ENCODE measurements at regions not wholly inside any gene's neighbourhood (a gene's known extent, or its start where the extent isn't known, plus 50 kb on each side); places are given as distances from the start of the nearest gene placed in this dataset.

DNA sequence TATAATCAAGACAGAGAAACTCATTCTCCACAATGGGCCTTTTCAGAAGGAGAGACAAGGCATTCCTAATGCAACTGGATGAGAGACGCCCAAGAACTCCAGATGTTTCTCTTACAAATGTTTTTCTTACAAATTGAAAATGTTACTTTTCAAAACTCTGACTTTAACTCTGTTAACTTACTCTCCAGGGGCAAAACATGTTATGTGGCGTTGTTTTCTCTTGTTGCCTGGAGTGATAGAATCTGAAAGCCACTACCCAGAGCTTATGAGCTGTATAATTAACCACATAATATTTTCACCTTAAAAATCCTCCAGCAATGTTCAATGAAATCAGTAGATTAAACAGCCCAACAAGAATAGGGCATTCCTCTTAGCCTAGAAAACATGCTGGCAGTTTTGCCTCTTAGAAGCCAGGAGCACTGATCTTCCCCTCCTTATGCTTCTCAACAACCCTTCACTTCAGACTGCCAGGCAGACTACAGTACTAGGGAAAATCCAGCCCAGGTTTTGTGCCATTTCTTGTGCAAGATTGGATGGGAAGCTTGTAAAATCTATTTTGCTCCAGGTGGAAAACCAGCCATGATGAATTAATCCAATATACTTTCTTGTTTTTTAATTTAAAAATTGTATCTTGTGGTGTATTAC is 186.7 kb upstream of the GADL1 start:
- Histone ChIP-seq H3K9ac (no peak overlapping the region), H2AFZ (replicated peaks) (no peak overlapping the region), H3F3A (ENCODE audit: low read depth) (no peaks in the 10 kb centered on the region), H3K79me2 (ENCODE audit: low read depth) (no peaks in the 10 kb centered on the region), H3K36me3 (no peaks in the 10 kb centered on the region), H4K20me1 (ENCODE audit: low read depth) (no peaks in the 10 kb centered on the region), H3K27ac (no peak overlapping the region), H3K4me1 (peaks cover 9% of the 10 kb centered on the region), H3K27me3 (no peaks in the 10 kb centered on the region), H3K4me2 (no peak overlapping the region), H3K4me3 (no peak overlapping the region), H3K9me3 (ENCODE audit: low read depth) (no peaks in the 10 kb centered on the region)
- no peak for DNase-seq (ENCODE audit: low spot score)
- peaks cover 3% of the 10 kb centered on the region for H3K27me3 Mint-ChIP-seq (ENCODE audit: insufficient read depth, low read depth)
- H3K36me3 Mint-ChIP-seq: no peaks in the 10 kb centered on the region
- no peak overlapping the region for H3K27ac Mint-ChIP-seq
- H3K4me1 Mint-ChIP-seq: peaks cover 10% of the 10 kb centered on the region
- no peak overlapping the region for H3K4me3 Mint-ChIP-seq
- TF ChIP-seq EZH2 (IDR thresholded peaks at IDR 0.05): no peak
- H3K9me3 Mint-ChIP-seq: no peaks in the 10 kb centered on the region

DNA sequence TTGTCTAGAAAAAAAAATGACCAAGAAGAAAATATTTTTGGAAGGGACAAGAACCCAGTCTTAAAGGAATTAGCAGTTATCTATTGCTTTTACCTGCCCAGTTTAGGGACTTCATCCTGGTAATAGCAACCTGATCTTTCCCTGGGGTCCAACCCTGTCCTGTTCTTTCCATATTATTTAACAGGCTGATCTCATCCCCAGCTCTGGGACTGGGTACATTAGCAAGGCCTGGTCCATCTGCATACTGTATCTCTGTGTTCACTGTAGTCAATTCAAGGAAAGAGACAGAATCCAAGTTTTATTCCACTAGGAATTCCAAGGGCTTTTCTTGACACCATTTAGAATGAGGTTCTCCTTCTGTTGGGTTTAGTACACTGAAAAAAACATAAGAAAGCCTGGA is 191.7 kb upstream of the GADL1 start:
- no peak overlapping the region for H3K4me3 ChIP-seq
- H2AFZ ChIP-seq (replicated peaks): no peak overlapping the region
- Mint-ChIP-seq H3K4me3 (no peak overlapping the region), H3K9me3 (no peaks in the 10 kb centered on the region), H3K27me3 (ENCODE audit: insufficient read depth, low read depth) (peaks cover 3% of the 10 kb centered on the region), H3K36me3 (no peaks in the 10 kb centered on the region), H3K4me1 (no peaks in the 10 kb centered on the region), H3K27ac (no peak overlapping the region)
- DNase-seq (ENCODE audit: low spot score): no peak
- no peak overlapping the region for H3K27ac ChIP-seq
- H3K9me3 ChIP-seq (ENCODE audit: low read depth): no peaks in the 10 kb centered on the region
- no peaks in the 10 kb centered on the region for H3F3A ChIP-seq (ENCODE audit: low read depth)
- no peaks in the 10 kb centered on the region for H3K27me3 ChIP-seq
- H3K4me2 ChIP-seq: no peak overlapping the region
- TF ChIP-seq EZH2 (IDR thresholded peaks at IDR 0.05) (no peak), EZH2phosphoT487 (IDR thresholded peaks at IDR 0.05) (no peak)
- TF ChIP-seq, protein P1, sequence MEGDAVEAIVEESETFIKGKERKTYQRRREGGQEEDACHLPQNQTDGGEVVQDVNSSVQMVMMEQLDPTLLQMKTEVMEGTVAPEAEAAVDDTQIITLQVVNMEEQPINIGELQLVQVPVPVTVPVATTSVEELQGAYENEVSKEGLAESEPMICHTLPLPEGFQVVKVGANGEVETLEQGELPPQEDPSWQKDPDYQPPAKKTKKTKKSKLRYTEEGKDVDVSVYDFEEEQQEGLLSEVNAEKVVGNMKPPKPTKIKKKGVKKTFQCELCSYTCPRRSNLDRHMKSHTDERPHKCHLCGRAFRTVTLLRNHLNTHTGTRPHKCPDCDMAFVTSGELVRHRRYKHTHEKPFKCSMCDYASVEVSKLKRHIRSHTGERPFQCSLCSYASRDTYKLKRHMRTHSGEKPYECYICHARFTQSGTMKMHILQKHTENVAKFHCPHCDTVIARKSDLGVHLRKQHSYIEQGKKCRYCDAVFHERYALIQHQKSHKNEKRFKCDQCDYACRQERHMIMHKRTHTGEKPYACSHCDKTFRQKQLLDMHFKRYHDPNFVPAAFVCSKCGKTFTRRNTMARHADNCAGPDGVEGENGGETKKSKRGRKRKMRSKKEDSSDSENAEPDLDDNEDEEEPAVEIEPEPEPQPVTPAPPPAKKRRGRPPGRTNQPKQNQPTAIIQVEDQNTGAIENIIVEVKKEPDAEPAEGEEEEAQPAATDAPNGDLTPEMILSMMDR (IDR thresholded peaks at IDR 0.05): no peak
- no peaks in the 10 kb centered on the region for H3K36me3 ChIP-seq
- H3K4me1 ChIP-seq: peaks cover 5% of the 10 kb centered on the region
- H4K20me1 ChIP-seq (ENCODE audit: low read depth): no peaks in the 10 kb centered on the region
- H3K79me2 ChIP-seq (ENCODE audit: low read depth): no peaks in the 10 kb centered on the region
- H3K9ac ChIP-seq: no peak overlapping the region

DNA sequence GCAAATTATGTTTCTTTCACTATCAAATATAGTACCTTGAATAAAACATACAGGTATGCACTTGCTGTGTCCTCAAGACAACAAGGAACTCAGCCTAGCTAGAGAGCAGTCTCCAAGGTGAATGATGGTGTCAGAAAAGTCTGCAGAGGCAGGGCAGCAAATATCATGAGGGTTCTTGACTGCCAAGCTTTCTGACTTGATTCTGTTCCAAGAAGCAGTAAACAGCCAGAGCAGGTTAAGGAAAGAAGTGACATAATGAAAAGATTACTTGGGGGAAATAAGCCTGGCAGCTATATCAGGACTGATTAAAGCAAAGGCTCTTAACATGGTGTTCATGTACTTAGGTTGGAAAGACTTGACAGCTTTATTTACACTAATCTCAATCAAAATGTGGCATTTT is 192.2 kb upstream of the GADL1 start:
- Mint-ChIP-seq H3K9me3 (no peaks in the 10 kb centered on the region), H3K4me1 (no peaks in the 10 kb centered on the region)
- H3K27me3 ChIP-seq: no peaks in the 10 kb centered on the region

DNA sequence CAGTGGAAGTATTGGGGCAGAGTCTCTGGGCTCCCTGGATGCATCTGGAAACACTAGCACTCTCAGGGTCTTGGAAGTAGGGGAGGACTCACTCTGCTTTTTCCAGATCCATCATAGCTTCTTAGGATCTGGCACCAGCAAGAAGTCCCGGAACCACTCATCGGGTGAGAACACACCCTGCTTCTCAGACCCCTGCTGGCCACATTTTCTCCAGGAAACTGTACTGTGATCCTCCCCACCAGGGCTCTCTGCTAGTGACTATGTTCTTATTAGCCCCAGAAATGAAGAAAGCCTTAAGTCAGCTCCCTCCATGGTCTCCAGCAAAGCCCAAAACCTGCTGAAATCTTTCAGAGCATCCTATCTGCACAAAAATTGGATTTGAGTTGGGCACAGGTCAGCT is 197.3 kb upstream of the GADL1 start:
- H3K4me3 Mint-ChIP-seq: no peak overlapping the region
- H3K27ac Mint-ChIP-seq: no peak overlapping the region
- H3F3A ChIP-seq (ENCODE audit: low read depth): no peaks in the 10 kb centered on the region
- H3K27me3 Mint-ChIP-seq (ENCODE audit: insufficient read depth, low read depth): no peaks in the 10 kb centered on the region
- no peaks in the 10 kb centered on the region for H3K9me3 Mint-ChIP-seq
- H4K20me1 ChIP-seq (ENCODE audit: low read depth): no peaks in the 10 kb centered on the region
- no peak for DNase-seq (ENCODE audit: low spot score)
- no peak overlapping the region for H3K4me2 ChIP-seq
- no peaks in the 10 kb centered on the region for H3K36me3 ChIP-seq
- no peak overlapping the region for H3K27ac ChIP-seq
- H3K27me3 ChIP-seq: no peaks in the 10 kb centered on the region
- H3K79me2 ChIP-seq (ENCODE audit: low read depth): no peaks in the 10 kb centered on the region
- no peaks in the 10 kb centered on the region for H3K9me3 ChIP-seq (ENCODE audit: low read depth)
- H3K4me1 Mint-ChIP-seq: no peaks in the 10 kb centered on the region
- no peak for TF ChIP-seq EZH2phosphoT487 (IDR thresholded peaks at IDR 0.05)
- no peak for TF ChIP-seq EZH2 (IDR thresholded peaks at IDR 0.05)
- TF ChIP-seq, protein P1 (IDR thresholded peaks at IDR 0.05): no peak
- no peaks in the 10 kb centered on the region for H3K4me1 ChIP-seq
- no peak overlapping the region for H3K9ac ChIP-seq
- no peaks in the 10 kb centered on the region for H3K36me3 Mint-ChIP-seq
- no peak overlapping the region for H3K4me3 ChIP-seq
- H2AFZ ChIP-seq (replicated peaks): no peak overlapping the region

More for the DNA sequence above, 192.2 kb upstream of the GADL1 start:
- Histone ChIP-seq H3F3A (ENCODE audit: low read depth) (no peaks in the 10 kb centered on the region), H2AFZ (replicated peaks) (no peak overlapping the region), H3K79me2 (ENCODE audit: low read depth) (no peaks in the 10 kb centered on the region), H3K27ac (no peak overlapping the region), H4K20me1 (ENCODE audit: low read depth) (no peaks in the 10 kb centered on the region), H3K4me2 (no peak overlapping the region), H3K4me1 (peaks cover 5% of the 10 kb centered on the region), H3K9me3 (ENCODE audit: low read depth) (no peaks in the 10 kb centered on the region), H3K9ac (no peak overlapping the region), H3K36me3 (no peaks in the 10 kb centered on the region), H3K4me3 (no peak overlapping the region)
- no peaks in the 10 kb centered on the region for H3K36me3 Mint-ChIP-seq
- no peak for TF ChIP-seq EZH2 (IDR thresholded peaks at IDR 0.05)
- no peak for TF ChIP-seq EZH2phosphoT487 (IDR thresholded peaks at IDR 0.05)
- TF ChIP-seq, protein P1 (IDR thresholded peaks at IDR 0.05): no peak
- peaks cover 3% of the 10 kb centered on the region for H3K27me3 Mint-ChIP-seq (ENCODE audit: insufficient read depth, low read depth)
- no peak overlapping the region for H3K27ac Mint-ChIP-seq
- DNase-seq (ENCODE audit: low spot score): no peak
- no peak overlapping the region for H3K4me3 Mint-ChIP-seq

All from neural progenitor cell (in vitro differentiated cells).